H1 (cell line): ENCODE measurements at regions not wholly inside any gene's neighbourhood (a gene's known extent, or its start where the extent isn't known, plus 50 kb on each side); places are given as distances from the start of the nearest gene placed in this dataset.

ENCODE experiments used
- CTCF ChIA-PET: fragments of 300-600 bp; sonication (Branson Sonifier 250); formaldehyde crosslinking; loops from one replicate; lab custom pipeline; 2021; ENCODE audit not compliant: partially characterized antibody; lab: Charles Lee
- POLR2A ChIA-PET: fragments of 300-600 bp; sonication (Branson Sonifier 250); formaldehyde crosslinking; loops from one replicate; lab custom pipeline; 2021; ENCODE audit warnings: inconsistent platforms; ENCODE audit not compliant: partially characterized antibody; lab: Charles Lee
- DNase-seq, 2 experiments: peaks; one replicate each; pipeline versions ENCODE4 v3.0.0 to v3.0.0-alpha.2; 2010 to 2022; ENCODE audit warnings: low spot score in 2 of 2, low read depth in 1 of 2, mixed read lengths in 1 of 2
- FAIRE-seq: peaks from 2 replicates; lab custom pipeline; 2011; peaks lifted over from hg19 to GRCh38; lab: Jason Lieb, UNC
- H2AFZ ChIP-seq: 2 replicates; pipeline ENCODE4 v1.8.1; 2012; ENCODE audit warnings: low read length, inconsistent platforms
- H2AK5ac ChIP-seq: 2 replicates; pipeline ENCODE4 v1.6.1; 2013; ENCODE audit warnings: low read depth, low read length
- H2BK120ac ChIP-seq: replicated peaks from 2 replicates; pipeline ENCODE3; 2013; ENCODE audit warnings: low read depth, low read length, inconsistent platforms
- H2BK12ac ChIP-seq: 2 replicates; pipeline ENCODE4 v1.6.1; 2013; ENCODE audit warnings: low read depth, low read length
- H2BK15ac ChIP-seq: 2 replicates; pipeline ENCODE4 v1.6.1; 2013; ENCODE audit warnings: low read length
- H2BK20ac ChIP-seq: 2 replicates; pipeline ENCODE4 v1.6.1; 2013; ENCODE audit warnings: low read length
- H2BK5ac ChIP-seq: 2 replicates; pipeline ENCODE4 v1.6.1; 2013; ENCODE audit warnings: low read depth, low read length
- H3K14ac ChIP-seq: 2 replicates; pipeline ENCODE4 v1.6.1; 2013; ENCODE audit warnings: inconsistent platforms; ENCODE audit not compliant: insufficient read length
- H3K18ac ChIP-seq: 2 replicates; pipeline ENCODE4 v1.6.1; 2013; ENCODE audit warnings: low read length; ENCODE audit errors: extremely low read depth
- H3K23ac ChIP-seq: 2 replicates; pipeline ENCODE4 v1.6.1; 2013; ENCODE audit warnings: inconsistent platforms; ENCODE audit not compliant: insufficient read length
- H3K23me2 ChIP-seq: 2 replicates; pipeline ENCODE4 v1.6.1; 2013; ENCODE audit warnings: low read depth, low read length
- H3K27ac ChIP-seq: 2 replicates; pipeline ENCODE4 v1.6.1; 2011; ENCODE audit warnings: low read depth, low read length, inconsistent platforms
- H3K27me3 ChIP-seq, 4 experiments: replicated peaks in 1 of 4; 1 replicate in 1 of 4; 2 replicates in 3 of 4; pipeline versions ENCODE4 v1.6.1 to v1.8.1; 2011 to 2013; ENCODE audit warnings: low read length in 3 of 4, mild to moderate bottlenecking in 3 of 4, inconsistent platforms in 2 of 4, mixed read lengths in 2 of 4, moderate library complexity in 1 of 4; ENCODE audit not compliant: control insufficient read depth in 3 of 4, insufficient read depth in 3 of 4; ENCODE audit errors: extremely low read depth in 1 of 4
- H3K36me3 ChIP-seq, 4 experiments: 2 replicates each; pipeline versions ENCODE4 v1.6.1 to v1.8.1; 2011 to 2013; ENCODE audit warnings: mild to moderate bottlenecking in 4 of 4, low read length in 3 of 4, moderate library complexity in 2 of 4, control low read depth in 1 of 4, inconsistent platforms in 1 of 4; ENCODE audit not compliant: insufficient read depth in 4 of 4, control insufficient read depth in 2 of 4
- H3K4ac ChIP-seq: replicated peaks from 2 replicates; pipeline ENCODE3; 2013; ENCODE audit warnings: low read length, low read depth, mixed read lengths, inconsistent platforms; ENCODE audit not compliant: insufficient read length
- H3K4me1 ChIP-seq, 4 experiments: replicated peaks in 1 of 4; 1 replicate in 1 of 4; 2 replicates in 3 of 4; pipeline versions ENCODE4 v1.6.1 to v1.8.1; 2011 to 2013; ENCODE audit warnings: low read length in 3 of 4, inconsistent platforms in 2 of 4, mixed read lengths in 1 of 4; ENCODE audit not compliant: insufficient read depth in 4 of 4, control insufficient read depth in 3 of 4
- H3K4me2 ChIP-seq, 2 experiments: 2 replicates each; pipeline versions ENCODE4 v1.6.1 to v1.8.1; 2011 to 2013; ENCODE audit warnings: low read depth in 2 of 2, low read length in 2 of 2, control low read depth in 1 of 2, inconsistent platforms in 1 of 2, mild to moderate bottlenecking in 1 of 2; ENCODE audit not compliant: insufficient read depth in 1 of 2
- H3K4me3 ChIP-seq, 4 experiments: fragments of 200-600, 300-600 bp in 1 of 4; sonication (generic), shearing (Covaris generic), sonication (Bioruptor Twin) in 1 of 4; 2 replicates each; pipeline versions ENCODE4 v1.5.1 to v1.8.1; 2011 to 2016; ENCODE audit warnings: low read length in 4 of 4, low read depth in 3 of 4, control low read depth in 2 of 4, inconsistent platforms in 2 of 4, mild to moderate bottlenecking in 2 of 4, mixed read lengths in 1 of 4, moderate library complexity in 1 of 4; ENCODE audit not compliant: insufficient read depth in 2 of 4; ENCODE audit errors: extremely low read depth in 1 of 4
- H3K56ac ChIP-seq: replicated peaks from 2 replicates; pipeline ENCODE3; 2013; ENCODE audit warnings: low read depth, mild to moderate bottlenecking, mixed read lengths, low read length, inconsistent platforms; ENCODE audit not compliant: insufficient read length
- H3K79me1 ChIP-seq: 2 replicates; pipeline ENCODE4 v1.6.1; 2013; ENCODE audit warnings: low read depth, low read length, control low read depth
- H3K79me2 ChIP-seq, 2 experiments: 2 replicates each; pipeline versions ENCODE4 v1.6.1 to v1.8.1; 2012 to 2013; ENCODE audit warnings: low read length in 2 of 2, mild to moderate bottlenecking in 2 of 2, inconsistent platforms in 1 of 2; ENCODE audit not compliant: insufficient read depth in 2 of 2, control insufficient read depth in 1 of 2
- H3K9ac ChIP-seq, 4 experiments: replicated peaks in 1 of 4; 1 replicate in 1 of 4; 2 replicates in 3 of 4; pipeline versions ENCODE4 v1.6.1 to v1.8.1; 2011 to 2013; ENCODE audit warnings: low read depth in 3 of 4, low read length in 3 of 4, control low read depth in 2 of 4, mild to moderate bottlenecking in 2 of 4, moderate library complexity in 2 of 4, inconsistent platforms in 1 of 4; ENCODE audit errors: extremely low read depth in 1 of 4
- H3K9me3 ChIP-seq, 2 experiments: 2 replicates each; pipeline versions ENCODE4 v1.6.1 to v1.8.1; 2012 to 2013; ENCODE audit warnings: mild to moderate bottlenecking in 2 of 2, moderate library complexity in 2 of 2, control low read depth in 1 of 2, inconsistent platforms in 1 of 2, low read depth in 1 of 2, low read length in 1 of 2, mixed read lengths in 1 of 2; ENCODE audit not compliant: insufficient read depth in 2 of 2
- H4K20me1 ChIP-seq, 2 experiments: replicated peaks in 1 of 2; 2 replicates each; pipeline versions ENCODE3 to v1.8.1; 2011 to 2013; ENCODE audit warnings: inconsistent platforms in 2 of 2, low read length in 2 of 2, mild to moderate bottlenecking in 1 of 2; ENCODE audit not compliant: insufficient read depth in 2 of 2, control insufficient read depth in 1 of 2
- H4K5ac ChIP-seq: 2 replicates; pipeline ENCODE4 v1.6.1; 2013; ENCODE audit warnings: low read length, low read depth, mixed read lengths, inconsistent platforms; ENCODE audit not compliant: insufficient read length
- H4K8ac ChIP-seq: 2 replicates; pipeline ENCODE4 v1.8.0; 2013; ENCODE audit warnings: mild to moderate bottlenecking, moderate library complexity, low read length, inconsistent platforms; ENCODE audit not compliant: insufficient read depth; ENCODE audit errors: extremely low read depth
- H4K91ac ChIP-seq: replicated peaks from 2 replicates; pipeline ENCODE3; 2013; ENCODE audit warnings: low read length, mixed read lengths, inconsistent platforms; ENCODE audit not compliant: insufficient read length
- EZH2 ChIP-seq: fragments of 200-600 bp; sonication (generic); IDR thresholded peaks from 2 replicates; pipeline ENCODE4 v1.7.1; 2012; ENCODE audit warnings: low read depth, mild to moderate bottlenecking, moderate library complexity, low read length, inconsistent platforms; ENCODE audit not compliant: severe bottlenecking
- KDM1A ChIP-seq: fragments of 200-600, 300-600 bp; sonication (generic); IDR thresholded peaks from 2 replicates; pipeline ENCODE4 v1.7.1; 2016; ENCODE audit warnings: mild to moderate bottlenecking, low read length, borderline replicate concordance
- KDM4A ChIP-seq: IDR thresholded peaks from one replicate; pipeline ENCODE4 v1.7.1; 2012; ENCODE audit warnings: low read depth, mild to moderate bottlenecking, moderate library complexity, low read length, inconsistent platforms; ENCODE audit not compliant: severe bottlenecking
- RBBP5 ChIP-seq: IDR thresholded peaks from 2 replicates; pipeline ENCODE4 v1.7.1; 2012; ENCODE audit warnings: low read depth, mild to moderate bottlenecking, inconsistent platforms, low read length, moderate library complexity, borderline replicate concordance
- RFX5 ChIP-seq: IDR thresholded peaks from 2 replicates; pipeline ENCODE4 v1.6.1; 2011; ENCODE audit warnings: low read depth, low read length, improper control_type of control experiment, borderline replicate concordance
- SIN3A ChIP-seq, 2 experiments: IDR thresholded peaks in 1 of 2; conservative IDR thresholded peaks in 1 of 2; 2 replicates each; pipeline ENCODE4 v1.6.1; 2011 to 2012; ENCODE audit warnings: low read length in 2 of 2, improper control_type of control experiment in 1 of 2, low read depth in 1 of 2, mild to moderate bottlenecking in 1 of 2
- TAF1 ChIP-seq: IDR thresholded peaks from 2 replicates; pipeline ENCODE4 v1.6.1; 2011; ENCODE audit warnings: mild to moderate bottlenecking, low read depth, low read length
- WGBS, 2 experiments: shearing (Covaris generic) in 1 of 2; methylation state at CpG; one replicate each; pipeline versions ENCODE4 v1.1.6 to v1.1.7; 2013 to 2015; ENCODE audit warnings: low lambda C conversion rate in 2 of 2, mixed read lengths in 2 of 2, inconsistent platforms in 1 of 2, low coverage in 1 of 2, missing lambda C conversion rate in 1 of 2; ENCODE audit not compliant: insufficient replicate concordance in 2 of 2, insufficient coverage in 1 of 2, insufficient read length in 1 of 2; ENCODE audit errors: extremely low coverage in 1 of 2, missing lambda C conversion rate in 1 of 2; 5-methylcytosine and 5-hydroxymethylcytosine counted together
- TF ChIP-seq, protein P1 (sequence below): IDR thresholded peaks from 2 replicates; pipeline ENCODE4 v1.6.1; 2012; ENCODE audit warnings: low read length, inconsistent platforms
- TF ChIP-seq, protein P2 (sequence below), 3 experiments: IDR thresholded peaks; 1 replicate in 2 of 3; 2 replicates in 1 of 3; pipeline versions ENCODE4 v1.5.1 to v1.6.1; 2011; ENCODE audit warnings: low read length in 3 of 3, mild to moderate bottlenecking in 3 of 3, inconsistent platforms in 2 of 3, low read depth in 1 of 3, moderate library complexity in 1 of 3; ENCODE audit not compliant: insufficient read depth in 1 of 3; ENCODE audit errors: control extremely low read depth in 1 of 3

DNA sequence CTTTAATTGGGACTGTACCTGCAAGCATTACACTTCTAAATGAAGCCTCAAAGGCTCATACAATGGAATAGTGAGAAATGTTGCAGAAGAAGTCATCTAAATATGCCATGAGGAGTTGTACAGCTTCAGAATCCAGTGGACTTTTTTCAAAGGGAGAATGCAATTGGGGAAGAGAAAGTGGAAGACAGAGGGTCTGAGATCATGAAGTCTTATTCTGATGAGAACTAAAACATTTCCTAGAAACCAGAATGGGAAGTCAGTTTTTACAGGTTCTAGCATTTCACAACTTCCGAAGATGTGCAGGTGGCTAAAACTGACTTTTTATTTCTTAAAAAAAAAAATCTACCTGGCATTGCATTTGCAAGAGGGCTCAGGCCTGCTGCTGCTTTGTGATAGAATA is 424.4 kb upstream of the RUNX1 start:
- Histone ChIP-seq H3K18ac (no peak overlapping the region), H4K5ac (no peak overlapping the region), H2BK120ac (no peak overlapping the region), H2BK12ac (no peak overlapping the region), H3K4me3 (no peak overlapping the region), H2BK15ac (no peak overlapping the region), H3K4ac (no peak overlapping the region), H3K79me2 (no peaks in the 10 kb centered on the region), H3K79me1 (no peaks in the 10 kb centered on the region), H3K36me3 (no peaks in the 10 kb centered on the region), H3K9me3 (no peaks in the 10 kb centered on the region), H2AK5ac (no peak overlapping the region), H3K14ac (no peak overlapping the region), H3K27me3 (no peaks in the 10 kb centered on the region), H3K4me2 (no peak overlapping the region), H4K91ac (no peak overlapping the region), H4K8ac (no peak overlapping the region), H3K27ac (no peak overlapping the region), H2AFZ (no peak overlapping the region), H2BK5ac (no peak overlapping the region), H4K20me1 (no peaks in the 10 kb centered on the region), H2BK20ac (no peak overlapping the region), H3K23ac (no peak overlapping the region), H3K56ac (no peak overlapping the region), H3K9ac (no peak overlapping the region), H3K4me1 (peaks cover 7 to 20% (median 13%) of the 10 kb centered on the region in 4 experiments), H3K23me2 (no peaks in the 10 kb centered on the region; the same call in 1 of the 2 replicates)
- FAIRE-seq (no peak), DNase-seq (no peak)
- ChIA-PET CTCF (interaction anchor here (0.6 to 1.1 kb wide), 2 partner anchors 12 to 335 kb away, joined by 3 read pairs; no protein-coding TSS in a partner anchor), POLR2A (no interaction called here)
- WGBS, 2 experiments, result 100% methylated on average over 1 of the region's 1 CpG; no CpG with 5 or more reads in 1 of the 2 experiments
- TF ChIP-seq KDM4A (no peak), RBBP5 (no peak), EZH2 (no peak), SIN3A (conservative IDR thresholded peaks at IDR 0.05 in 1 of 2, IDR thresholded peaks at IDR 0.05 in 1 of 2; ENCODE audit: low read depth in 1 of 2, low read length in 2 of 2) (no peak), KDM1A (no peak), TAF1 (no peak), RFX5 (no peak)
- TF ChIP-seq, protein P1, sequence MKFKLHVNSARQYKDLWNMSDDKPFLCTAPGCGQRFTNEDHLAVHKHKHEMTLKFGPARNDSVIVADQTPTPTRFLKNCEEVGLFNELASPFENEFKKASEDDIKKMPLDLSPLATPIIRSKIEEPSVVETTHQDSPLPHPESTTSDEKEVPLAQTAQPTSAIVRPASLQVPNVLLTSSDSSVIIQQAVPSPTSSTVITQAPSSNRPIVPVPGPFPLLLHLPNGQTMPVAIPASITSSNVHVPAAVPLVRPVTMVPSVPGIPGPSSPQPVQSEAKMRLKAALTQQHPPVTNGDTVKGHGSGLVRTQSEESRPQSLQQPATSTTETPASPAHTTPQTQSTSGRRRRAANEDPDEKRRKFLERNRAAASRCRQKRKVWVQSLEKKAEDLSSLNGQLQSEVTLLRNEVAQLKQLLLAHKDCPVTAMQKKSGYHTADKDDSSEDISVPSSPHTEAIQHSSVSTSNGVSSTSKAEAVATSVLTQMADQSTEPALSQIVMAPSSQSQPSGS, result no peak
- TF ChIP-seq, protein P2, sequence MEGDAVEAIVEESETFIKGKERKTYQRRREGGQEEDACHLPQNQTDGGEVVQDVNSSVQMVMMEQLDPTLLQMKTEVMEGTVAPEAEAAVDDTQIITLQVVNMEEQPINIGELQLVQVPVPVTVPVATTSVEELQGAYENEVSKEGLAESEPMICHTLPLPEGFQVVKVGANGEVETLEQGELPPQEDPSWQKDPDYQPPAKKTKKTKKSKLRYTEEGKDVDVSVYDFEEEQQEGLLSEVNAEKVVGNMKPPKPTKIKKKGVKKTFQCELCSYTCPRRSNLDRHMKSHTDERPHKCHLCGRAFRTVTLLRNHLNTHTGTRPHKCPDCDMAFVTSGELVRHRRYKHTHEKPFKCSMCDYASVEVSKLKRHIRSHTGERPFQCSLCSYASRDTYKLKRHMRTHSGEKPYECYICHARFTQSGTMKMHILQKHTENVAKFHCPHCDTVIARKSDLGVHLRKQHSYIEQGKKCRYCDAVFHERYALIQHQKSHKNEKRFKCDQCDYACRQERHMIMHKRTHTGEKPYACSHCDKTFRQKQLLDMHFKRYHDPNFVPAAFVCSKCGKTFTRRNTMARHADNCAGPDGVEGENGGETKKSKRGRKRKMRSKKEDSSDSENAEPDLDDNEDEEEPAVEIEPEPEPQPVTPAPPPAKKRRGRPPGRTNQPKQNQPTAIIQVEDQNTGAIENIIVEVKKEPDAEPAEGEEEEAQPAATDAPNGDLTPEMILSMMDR (IDR thresholded peaks at IDR 0.05; ENCODE audit: control extremely low read depth in 1 of 3, insufficient read depth in 1 of 3, low read depth in 1 of 3, low read length in 3 of 3), result no peak
